ENCODE measurements at regions not wholly inside any gene's neighbourhood (a gene's known extent, or its start where the extent isn't known, plus 50 kb on each side); places are given as distances from the start of the nearest gene placed in this dataset.

DNA sequence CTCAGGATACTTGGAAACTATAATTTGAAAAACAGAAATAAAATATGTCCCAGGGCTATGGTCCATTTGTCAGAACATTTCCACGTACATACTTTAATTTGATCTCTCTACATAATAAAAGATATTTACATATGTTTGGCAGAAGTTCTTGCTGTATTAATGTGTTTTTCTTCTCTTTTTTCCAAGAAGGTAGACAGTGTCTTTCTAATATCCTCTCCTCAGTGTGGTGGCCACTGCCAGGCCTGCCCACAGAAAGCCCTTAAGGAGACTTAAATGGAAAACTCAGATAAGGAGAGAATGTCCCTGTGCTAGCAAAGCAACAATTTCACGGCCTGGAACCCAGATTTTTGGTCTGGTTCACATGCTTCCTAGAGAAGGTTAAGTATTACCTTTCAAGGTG is 76.5 kb upstream of the ARHGEF26 start (continued):
- no peak for TF ChIP-seq HIC1 (tag by site-specific recombination; IDR thresholded peaks at IDR 0.05)
- TF ChIP-seq ZSCAN23 (tag by site-specific recombination; IDR thresholded peaks at IDR 0.05): no peak
- TF ChIP-seq ZNF560 (tag by site-specific recombination; IDR thresholded peaks at IDR 0.05; ENCODE audit: borderline replicate concordance): no peak
- no peak for TF ChIP-seq ZFP3 (tag by site-specific recombination; IDR thresholded peaks at IDR 0.05; ENCODE audit: low read depth)

DNA sequence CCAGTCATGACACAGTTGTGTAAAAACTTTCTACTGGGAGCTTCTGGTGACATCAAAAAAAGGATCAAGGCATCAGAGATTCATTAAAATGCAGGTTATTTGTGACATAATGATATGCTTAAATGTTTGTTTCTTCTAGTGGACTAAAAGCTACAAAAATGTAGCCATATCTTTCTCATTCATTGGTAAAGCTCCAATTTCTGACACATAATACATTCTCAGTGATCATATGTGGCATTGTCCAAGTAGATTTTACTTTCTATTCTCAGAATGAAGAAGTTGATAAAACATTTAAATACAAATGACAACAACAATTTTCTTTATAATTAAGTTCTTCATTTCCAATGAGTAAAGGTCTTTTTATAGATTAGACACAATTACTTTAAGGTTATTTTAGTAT is 71.0 kb upstream of the ARHGEF26 start:
- Histone ChIP-seq H3K27ac (ENCODE audit: extremely low read depth, low read depth, low read length) (no peak overlapping the region), H3K4me1 (ENCODE audit: control insufficient read depth, insufficient read depth, low read length) (no peaks in the 10 kb centered on the region), H3K4me3 (ENCODE audit: low read depth, low read length) (no peak overlapping the region), H3K36me3 (ENCODE audit: control insufficient read depth in 2 of 2, insufficient read depth in 1 of 2, low read length in 2 of 2) (no peaks in the 10 kb centered on the region), H3K9me3 (ENCODE audit: control insufficient read depth, insufficient read depth, low read depth, low read length) (no peaks in the 10 kb centered on the region)
- no peak for TF ChIP-seq ZNF626 (tag by site-specific recombination; IDR thresholded peaks at IDR 0.05)
- TF ChIP-seq ZNF112 (tag by site-specific recombination; IDR thresholded peaks at IDR 0.05): no peak
- no peak for TF ChIP-seq ZNF311 (tag by site-specific recombination; IDR thresholded peaks at IDR 0.05; ENCODE audit: borderline replicate concordance)
- CTCF ChIA-PET: no interaction called here
- POLR2A ChIA-PET: no interaction called here

- no peak overlapping the region for H3K4me3 ChIP-seq (ENCODE audit: low read depth, low read length)
- H3K27ac ChIP-seq (ENCODE audit: extremely low read depth, low read depth, low read length): no peak overlapping the region
- H3K9me3 ChIP-seq (ENCODE audit: control insufficient read depth, insufficient read depth, low read depth, low read length): no peaks in the 10 kb centered on the region
- no peaks in the 10 kb centered on the region for H3K4me1 ChIP-seq (ENCODE audit: control insufficient read depth, insufficient read depth, low read length)
- no peak for TF ChIP-seq ZNF292 (tag by site-specific recombination; IDR thresholded peaks at IDR 0.05; ENCODE audit: borderline replicate concordance, low read depth)
- no peak for TF ChIP-seq KLF16 (tag by site-specific recombination; IDR thresholded peaks at IDR 0.05)
- no peak for TF ChIP-seq ZNF704 (tag by site-specific recombination; IDR thresholded peaks at IDR 0.05)
- TF ChIP-seq ZNF843 (tag by site-specific recombination; IDR thresholded peaks at IDR 0.05): no peak
- no peak for TF ChIP-seq ZBTB21 (tag by site-specific recombination; IDR thresholded peaks at IDR 0.05)
- TF ChIP-seq, protein P1, sequence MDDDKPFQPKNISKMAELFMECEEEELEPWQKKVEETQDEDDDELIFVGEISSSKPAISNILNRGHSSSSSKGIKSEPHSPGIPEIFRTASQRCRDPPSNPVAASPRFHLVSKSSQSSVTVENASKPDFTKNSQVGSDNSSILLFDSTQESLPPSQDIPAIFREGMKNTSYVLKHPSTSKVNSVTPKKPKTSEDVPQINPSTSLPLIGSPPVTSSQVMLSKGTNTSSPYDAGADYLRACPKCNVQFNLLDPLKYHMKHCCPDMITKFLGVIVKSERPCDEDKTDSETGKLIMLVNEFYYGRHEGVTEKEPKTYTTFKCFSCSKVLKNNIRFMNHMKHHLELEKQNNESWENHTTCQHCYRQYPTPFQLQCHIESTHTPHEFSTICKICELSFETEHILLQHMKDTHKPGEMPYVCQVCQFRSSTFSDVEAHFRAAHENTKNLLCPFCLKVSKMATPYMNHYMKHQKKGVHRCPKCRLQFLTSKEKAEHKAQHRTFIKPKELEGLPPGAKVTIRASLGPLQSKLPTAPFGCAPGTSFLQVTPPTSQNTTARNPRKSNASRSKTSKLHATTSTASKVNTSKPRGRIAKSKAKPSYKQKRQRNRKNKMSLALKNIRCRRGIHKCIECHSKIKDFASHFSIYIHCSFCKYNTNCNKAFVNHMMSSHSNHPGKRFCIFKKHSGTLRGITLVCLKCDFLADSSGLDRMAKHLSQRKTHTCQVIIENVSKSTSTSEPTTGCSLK (tag by site-specific recombination; IDR thresholded peaks at IDR 0.05): no peak
- no peak for TF ChIP-seq AEBP2 (tag by site-specific recombination; IDR thresholded peaks at IDR 0.05; ENCODE audit: borderline replicate concordance)
- TF ChIP-seq ZNF391 (tag by site-specific recombination; IDR thresholded peaks at IDR 0.05; ENCODE audit: borderline replicate concordance, low read depth): no peak
- no peak for TF ChIP-seq ZNF26 (tag by site-specific recombination; IDR thresholded peaks at IDR 0.05)
- TF ChIP-seq ZNF2 (tag by site-specific recombination; IDR thresholded peaks at IDR 0.05): no peak
- ChIA-PET CTCF (no interaction called here), POLR2A (no interaction called here)
- H3K36me3 ChIP-seq (ENCODE audit: control insufficient read depth in 2 of 2, insufficient read depth in 1 of 2, low read length in 2 of 2): no peaks in the 10 kb centered on the region
Observed at GRCh38 chr3:154050766-154051165, 70.4 kb upstream of the ARHGEF26 start.

Data from HEK293 (cell line).